HFF-Myc (cell line): ENCODE measurements at regions not wholly inside any gene's neighbourhood (a gene's known extent, or its start where the extent isn't known, plus 50 kb on each side); places are given as distances from the start of the nearest gene placed in this dataset.

Experiments used
- DNase-seq: peaks from one replicate; pipeline ENCODE4 v3.0.0-alpha.2; 2011; ENCODE audit warnings: low read depth; ENCODE audit errors: extremely low read depth
- H3K4me3 ChIP-seq: replicated peaks from 2 replicates; pipeline ENCODE4 v1.5.1; 2011; ENCODE audit warnings: low read depth, mild to moderate bottlenecking, control low read depth, low read length
- TF ChIP-seq, protein P1 (sequence below): IDR thresholded peaks from 2 replicates; pipeline ENCODE4 v1.5.1; 2012; ENCODE audit warnings: mild to moderate bottlenecking, low read depth, low read length, control low read depth; ENCODE audit errors: missing control alignments

DNA sequence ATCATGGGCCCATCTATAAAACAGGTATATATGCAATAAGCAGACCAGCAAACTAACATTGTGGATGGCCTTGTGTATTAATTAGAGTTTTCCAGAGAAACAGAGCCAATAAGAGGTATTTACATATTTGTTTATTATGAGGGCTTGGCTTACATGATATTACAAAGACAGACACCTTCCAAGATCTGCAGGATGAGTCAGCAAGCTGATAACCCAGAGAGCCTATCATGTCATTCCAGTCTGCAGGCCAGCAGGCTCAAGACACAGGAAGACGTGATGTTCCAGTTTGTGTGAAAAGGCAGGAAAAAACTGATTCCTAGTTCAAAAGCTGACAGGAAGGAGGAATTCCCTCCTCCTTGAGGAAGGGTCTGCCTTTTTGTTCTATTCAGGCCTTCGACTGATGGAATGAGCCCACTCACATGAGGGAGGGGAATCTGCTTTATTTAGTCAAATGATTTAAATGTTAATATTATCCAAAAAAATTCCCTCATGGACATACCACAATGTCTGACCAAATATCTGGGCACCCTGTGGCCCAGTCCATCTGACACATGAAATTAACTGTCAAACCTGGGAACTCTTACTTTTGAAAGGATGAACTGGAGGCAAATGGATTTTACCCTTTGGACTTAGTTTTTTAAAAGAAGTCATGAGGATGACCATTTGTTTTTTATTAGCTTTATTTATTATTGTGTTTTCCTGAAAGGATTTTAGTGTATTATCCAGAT lies 161.2 kb upstream of the CHD1 start:
- DNase-seq, result no peak

DNA sequence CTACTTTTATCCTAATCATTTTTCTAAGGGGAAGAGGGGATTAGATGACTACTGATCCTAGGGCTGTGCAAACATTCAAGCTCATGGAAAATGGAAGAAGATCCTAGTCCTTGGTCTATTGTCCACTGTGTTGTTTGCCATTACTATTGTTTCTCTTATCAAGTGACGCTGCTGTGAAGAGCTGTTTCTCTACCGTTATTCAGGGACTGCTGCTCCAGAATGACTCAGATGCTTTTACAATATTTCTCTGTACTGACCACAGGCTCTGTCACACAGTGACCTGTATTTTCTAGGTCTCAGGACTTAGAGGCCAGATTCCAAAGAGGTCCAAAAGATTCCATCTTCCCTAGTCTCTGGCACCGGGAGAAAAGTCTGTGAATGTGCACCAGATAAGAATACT lies 159.5 kb upstream of the CHD1 start:
- no peak for DNase-seq
- TF ChIP-seq, protein P1, sequence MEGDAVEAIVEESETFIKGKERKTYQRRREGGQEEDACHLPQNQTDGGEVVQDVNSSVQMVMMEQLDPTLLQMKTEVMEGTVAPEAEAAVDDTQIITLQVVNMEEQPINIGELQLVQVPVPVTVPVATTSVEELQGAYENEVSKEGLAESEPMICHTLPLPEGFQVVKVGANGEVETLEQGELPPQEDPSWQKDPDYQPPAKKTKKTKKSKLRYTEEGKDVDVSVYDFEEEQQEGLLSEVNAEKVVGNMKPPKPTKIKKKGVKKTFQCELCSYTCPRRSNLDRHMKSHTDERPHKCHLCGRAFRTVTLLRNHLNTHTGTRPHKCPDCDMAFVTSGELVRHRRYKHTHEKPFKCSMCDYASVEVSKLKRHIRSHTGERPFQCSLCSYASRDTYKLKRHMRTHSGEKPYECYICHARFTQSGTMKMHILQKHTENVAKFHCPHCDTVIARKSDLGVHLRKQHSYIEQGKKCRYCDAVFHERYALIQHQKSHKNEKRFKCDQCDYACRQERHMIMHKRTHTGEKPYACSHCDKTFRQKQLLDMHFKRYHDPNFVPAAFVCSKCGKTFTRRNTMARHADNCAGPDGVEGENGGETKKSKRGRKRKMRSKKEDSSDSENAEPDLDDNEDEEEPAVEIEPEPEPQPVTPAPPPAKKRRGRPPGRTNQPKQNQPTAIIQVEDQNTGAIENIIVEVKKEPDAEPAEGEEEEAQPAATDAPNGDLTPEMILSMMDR, result no peak
- no peak overlapping the region for H3K4me3 ChIP-seq

More for the DNA sequence above, 161.2 kb upstream of the CHD1 start:
- TF ChIP-seq, protein P1, result no peak
- no peak overlapping the region for H3K4me3 ChIP-seq

DNA sequence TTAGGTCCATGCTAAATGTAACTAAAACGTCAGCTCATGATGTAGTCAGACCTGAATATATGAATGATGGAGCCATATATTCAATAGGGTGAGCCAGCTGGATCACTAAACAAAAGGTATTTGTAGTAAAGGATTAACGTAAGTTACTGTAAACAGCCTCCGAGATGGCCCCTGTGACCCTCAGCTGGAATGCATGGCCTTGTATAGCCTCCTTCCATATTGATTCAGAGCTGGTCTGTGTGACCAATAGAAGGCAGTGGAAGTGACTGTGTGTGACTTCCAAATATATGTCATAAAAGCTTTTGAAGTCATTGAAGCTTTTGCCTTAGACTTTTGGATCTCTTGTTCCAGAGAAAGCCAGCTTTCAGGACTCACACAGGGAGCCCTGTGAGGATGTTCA lies 154.4 kb upstream of the CHD1 start:
- no peak for DNase-seq
- no peak overlapping the region for H3K4me3 ChIP-seq
- TF ChIP-seq, protein P1, result no peak

DNA sequence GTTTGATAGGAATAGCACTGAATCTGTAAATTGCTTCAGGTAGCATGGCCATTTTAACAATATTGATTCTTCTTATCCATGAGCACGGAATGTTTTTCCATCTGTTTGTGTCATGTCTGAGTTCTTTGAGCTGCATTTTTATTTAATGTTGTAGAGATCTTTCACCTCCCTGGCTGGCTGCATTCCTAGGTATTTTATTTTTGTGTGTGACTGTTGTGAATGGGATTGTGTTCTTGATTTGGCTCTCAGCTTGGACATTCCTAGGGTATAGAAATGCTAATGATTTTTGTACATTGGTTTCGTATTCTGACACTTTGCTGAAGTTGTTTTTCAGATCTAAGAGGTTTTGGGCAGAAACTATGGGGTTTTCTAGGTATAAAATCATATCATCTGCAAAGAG lies 152.9 kb upstream of the CHD1 start:
- no peak for DNase-seq
- TF ChIP-seq, protein P1, result no peak

DNA sequence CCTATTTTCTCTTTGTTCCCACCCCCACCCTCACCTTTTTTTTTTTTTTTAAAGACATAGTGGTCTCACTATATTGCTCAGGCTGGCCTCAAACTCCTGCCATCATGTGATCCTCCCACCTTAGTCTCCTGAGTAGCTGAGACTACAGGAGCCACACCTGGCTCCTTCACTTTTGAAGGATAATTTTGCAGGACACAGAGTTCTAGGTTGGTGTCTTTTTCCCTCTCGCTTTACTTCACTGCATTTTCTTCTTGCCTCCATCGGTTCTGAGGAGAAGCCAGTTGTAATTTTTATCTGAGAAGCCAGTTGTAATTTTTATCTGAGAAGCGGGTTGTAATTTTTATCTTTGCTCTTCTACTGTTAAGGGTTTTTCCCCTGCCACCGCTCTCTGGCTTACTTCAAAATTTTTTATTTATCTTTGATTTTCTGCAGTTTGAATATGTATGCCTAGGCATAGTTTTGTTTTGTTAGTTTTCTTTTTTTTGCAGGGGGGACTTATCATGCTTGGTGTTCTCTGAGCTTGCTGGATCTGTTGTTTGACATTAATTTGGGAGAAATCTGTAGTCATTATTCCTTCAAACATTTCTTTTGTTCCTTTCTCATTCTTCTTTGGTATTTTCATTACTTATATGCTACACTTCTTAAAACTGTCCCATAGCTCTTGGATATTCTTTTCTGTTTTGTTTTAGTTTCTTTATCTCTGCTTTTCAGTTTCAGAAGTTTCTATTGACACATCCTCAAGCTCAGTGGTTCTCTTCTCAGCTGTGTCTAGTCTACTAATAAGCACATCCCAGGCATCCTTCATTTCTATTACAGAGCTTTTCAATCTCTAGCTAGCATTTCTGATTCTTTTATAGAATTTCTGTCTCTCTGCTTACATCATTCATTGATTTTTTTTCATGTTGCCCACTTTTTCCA lies 148.2 kb upstream of the CHD1 start:
- H3K4me3 ChIP-seq, result no peak overlapping the region
- TF ChIP-seq, protein P1, result no peak
- DNase-seq, result no peak

More for the DNA sequence above, 152.9 kb upstream of the CHD1 start:
- no peak overlapping the region for H3K4me3 ChIP-seq

DNA sequence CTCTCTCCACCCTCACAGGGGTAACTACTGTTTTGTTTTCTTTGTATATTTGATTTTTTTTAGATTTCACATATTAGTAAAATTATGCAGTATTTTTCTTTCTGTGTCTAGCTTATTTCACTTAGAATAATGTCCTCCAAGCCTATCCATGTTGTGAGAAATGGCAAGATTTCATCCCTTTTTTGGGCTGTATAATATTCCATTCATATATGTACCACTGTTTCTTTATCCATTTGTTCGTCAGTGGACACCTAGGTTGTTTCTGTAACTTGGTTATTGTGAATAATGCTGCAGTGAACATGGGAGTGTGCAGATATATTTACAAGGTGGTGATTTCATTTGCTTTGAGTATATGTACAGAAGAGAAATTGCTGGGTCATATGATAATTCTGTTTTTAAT lies 144.0 kb upstream of the CHD1 start:
- TF ChIP-seq, protein P1, result no peak
- no peak for DNase-seq
- no peak overlapping the region for H3K4me3 ChIP-seq
